Spleen (tissue), 11 donors: ENCODE measurements at regions not wholly inside any gene's neighbourhood (a gene's known extent, or its start where the extent isn't known, plus 50 kb on each side); places are given as distances from the start of the nearest gene placed in this dataset.

Experiments used
- DNase-seq: peaks from one replicate; pipeline ENCODE4 v3.0.0-alpha.2; 2020
- H3K27ac ChIP-seq, 8 donors: fragments of 200-600 bp; sonication (generic) in 7 of 8; 1 replicate in 4 of 8; 2 replicates in 4 of 8; pipeline versions ENCODE4 v1.5.0 to v1.8.0; 2016 to 2021; ENCODE audit warnings: inconsistent platforms in 4 of 8, mild to moderate bottlenecking in 4 of 8, moderate library complexity in 1 of 8
- H3K27me3 ChIP-seq, 7 donors: fragments of 200-600 bp; sonication (generic) in 6 of 7; replicated peaks in 1 of 7; 1 replicate in 4 of 7; 2 replicates in 3 of 7; pipeline versions ENCODE4 v1.5.0 to v1.8.0; 2016 to 2021; ENCODE audit warnings: inconsistent platforms in 3 of 7, mild to moderate bottlenecking in 1 of 7
- H3K36me3 ChIP-seq, 6 donors: fragments of 200-600 bp; sonication (generic) in 5 of 6; 1 replicate in 4 of 6; 2 replicates in 2 of 6; pipeline versions ENCODE4 v1.5.0 to v1.8.0; 2016 to 2021; ENCODE audit warnings: inconsistent platforms in 2 of 6
- H3K4me1 ChIP-seq, 6 donors: fragments of 200-600 bp; sonication (generic) in 5 of 6; 1 replicate in 3 of 6; 2 replicates in 3 of 6; pipeline versions ENCODE4 v1.5.0 to v1.8.0; 2016 to 2021; ENCODE audit warnings: inconsistent platforms in 3 of 6
- H3K4me3 ChIP-seq, 8 donors: fragments of 200-600 bp; sonication (generic) in 7 of 8; 1 replicate in 4 of 8; 2 replicates in 4 of 8; pipeline versions ENCODE4 v1.5.0 to v1.8.0; 2016 to 2021; ENCODE audit warnings: inconsistent platforms in 4 of 8, mild to moderate bottlenecking in 4 of 8, moderate library complexity in 2 of 8
- H3K9me3 ChIP-seq, 8 donors: fragments of 200-600 bp; sonication (generic) in 7 of 8; 1 replicate in 4 of 8; 2 replicates in 4 of 8; pipeline versions ENCODE4 v1.5.0 to v1.8.0; 2016 to 2021; ENCODE audit warnings: inconsistent platforms in 4 of 8
- CTCF ChIP-seq, 11 experiments: fragments of 200-600 bp in 7 of 11; fragments of 450-650 bp in 4 of 11; sonication (generic) in 4 of 11; IDR thresholded peaks in 8 of 11; conservative IDR thresholded peaks in 3 of 11; 1 replicate in 7 of 11; 2 replicates in 4 of 11; pipeline versions ENCODE4 v1.4.0 to v1.8.0; 2016 to 2021; ENCODE audit warnings: antibody characterized with exemption in 11 of 11, inconsistent platforms in 4 of 11, mild to moderate bottlenecking in 1 of 11
- POLR2A ChIP-seq, 3 donors: fragments of 450-650 bp; IDR thresholded peaks; one replicate each; pipeline ENCODE4 v1.5.1; 2017; ENCODE audit warnings: antibody characterized with exemption in 3 of 3, mild to moderate bottlenecking in 1 of 3
- POLR2AphosphoS5 ChIP-seq, 3 donors: sonication (generic); formaldehyde crosslinking; IDR thresholded peaks; one replicate each; pipeline ENCODE4 v1.5.1; 2017; ENCODE audit warnings: antibody characterized with exemption in 3 of 3
- WGBS, 5 donors: extraction: QIAGEN DNeasy Blood & Tissue Kit in 3 of 5; methylation state at CpG; one replicate each; pipeline versions ENCODE4 v1.1.5 to v1.1.7; 2013 to 2018; 5-methylcytosine and 5-hydroxymethylcytosine counted together
- intact Hi-C: fragments of 100-400 bp; cut with DNase I; formaldehyde crosslinking; loops from one replicate; pipeline ENCODE4 v1.15.0; 2023; ENCODE audit warnings: low total_unique reads
- donor health status: healthy with polysubstance abuse.
- donor health status: DM: no; HTN: no; CAD: no; lungs with moderate emphysema.
- donor health status: DM: no; HTN: no; CAD: no.
- donor health status: Bipolar disorder and iron deficiency.
- donor health status: healthy.
- donor health status: DM: no; HTN: no; CAD: no.
- donor health status: DM: yes; HTN: yes; CAD: no.

DNA sequence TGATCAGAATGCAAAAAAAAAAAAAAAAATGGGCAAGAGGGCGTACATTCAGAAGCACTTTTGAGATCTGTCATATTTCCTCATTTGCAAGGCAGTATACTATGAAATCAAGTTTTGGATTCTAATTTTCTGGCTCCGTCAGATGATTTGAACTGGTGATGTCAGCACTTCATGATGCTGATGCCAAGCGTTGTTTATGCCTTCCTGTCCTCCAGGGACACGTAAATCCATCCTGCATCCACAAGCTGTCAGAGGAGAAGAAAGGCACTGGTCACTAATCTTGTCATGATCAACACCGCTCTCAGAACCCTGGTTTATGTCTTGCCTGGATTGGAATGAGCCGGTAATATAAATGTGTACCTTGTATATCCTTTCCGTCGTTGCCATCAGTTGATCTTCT, 152.1 kb upstream of the EPHA3 start:
- intact Hi-C loops = no loop called here
- no peaks in the 10 kb centered on the region for H3K9me3 ChIP-seq
- H3K27me3 ChIP-seq = no peaks in the 10 kb centered on the region
- H3K27ac ChIP-seq = no peak overlapping the region
- no peaks in the 10 kb centered on the region for H3K36me3 ChIP-seq
- no peak overlapping the region for H3K4me3 ChIP-seq
- 74 to 87% (median 84%) methylated on average over 8 of the region's 8 CpGs for WGBS, 5 donors
- DNase-seq = no peak
- no peak for TF ChIP-seq POLR2AphosphoS5 (IDR thresholded peaks at IDR 0.05)
- no peak for TF ChIP-seq CTCF (IDR thresholded peaks at IDR 0.05 in 8 of 11, conservative IDR thresholded peaks at IDR 0.05 in 3 of 11)
- TF ChIP-seq POLR2A (IDR thresholded peaks at IDR 0.05) = no peak
- H3K4me1 ChIP-seq = no peaks in the 10 kb centered on the region

- no peak for DNase-seq
- 8 to 30% (median 18%) methylated on average over 1 of the region's 1 CpG for WGBS, 5 donors
- intact Hi-C loops = no loop called here
Measured at GRCh38 chr3:88957711-88958439, 149.5 kb upstream of the EPHA3 start.

GRCh38 chr3:88960019-88960418, 147.4 kb upstream of the EPHA3 start:
- Histone ChIP-seq H3K36me3 (no peaks in the 10 kb centered on the region), H3K4me1 (no peaks in the 10 kb centered on the region), H3K4me3 (no peak overlapping the region), H3K27ac (no peak overlapping the region), H3K27me3 (no peaks in the 10 kb centered on the region), H3K9me3 (no peaks in the 10 kb centered on the region)
- intact Hi-C loops = no loop called here
- no peak for TF ChIP-seq POLR2AphosphoS5 (IDR thresholded peaks at IDR 0.05)
- no peak for TF ChIP-seq POLR2A (IDR thresholded peaks at IDR 0.05)
- TF ChIP-seq CTCF (IDR thresholded peaks at IDR 0.05 in 8 of 11, conservative IDR thresholded peaks at IDR 0.05 in 3 of 11) = no peak
- WGBS, 5 donors = 84 to 90% (median 88%) methylated on average over 3 of the region's 3 CpGs
- no peak for DNase-seq

More at GRCh38 chr3:88957711-88958439, 149.5 kb upstream of the EPHA3 start:
- TF ChIP-seq POLR2AphosphoS5 (IDR thresholded peaks at IDR 0.05) (no peak), CTCF (IDR thresholded peaks at IDR 0.05 in 8 of 11, conservative IDR thresholded peaks at IDR 0.05 in 3 of 11) (no peak), POLR2A (IDR thresholded peaks at IDR 0.05) (no peak)
- Histone ChIP-seq H3K27ac (no peak overlapping the region), H3K36me3 (no peaks in the 10 kb centered on the region), H3K9me3 (no peaks in the 10 kb centered on the region), H3K27me3 (no peaks in the 10 kb centered on the region), H3K4me1 (no peaks in the 10 kb centered on the region), H3K4me3 (no peak overlapping the region)

- Histone ChIP-seq H3K4me3 (no peak overlapping the region), H3K4me1 (no peaks in the 10 kb centered on the region), H3K27ac (no peak overlapping the region), H3K9me3 (no peaks in the 10 kb centered on the region), H3K36me3 (no peaks in the 10 kb centered on the region), H3K27me3 (no peaks in the 10 kb centered on the region)
- no peak for DNase-seq
- intact Hi-C loops = no loop called here
- no peak for TF ChIP-seq POLR2AphosphoS5 (IDR thresholded peaks at IDR 0.05)
- no peak for TF ChIP-seq CTCF (IDR thresholded peaks at IDR 0.05 in 8 of 11, conservative IDR thresholded peaks at IDR 0.05 in 3 of 11)
- TF ChIP-seq POLR2A (IDR thresholded peaks at IDR 0.05) = no peak
Measured at GRCh38 chr3:88963003-88963402, 144.4 kb upstream of the EPHA3 start.
